ENCODE measurements at regions not wholly inside any gene's neighbourhood (a gene's known extent, or its start where the extent isn't known, plus 50 kb on each side); places are given as distances from the start of the nearest gene placed in this dataset.

- Histone ChIP-seq H3K23ac (ENCODE audit: low read depth, low read length) (no peak overlapping the region), H2BK20ac (ENCODE audit: low read depth, low read length) (no peak overlapping the region), H3K56ac (ENCODE audit: extremely low read depth, insufficient read depth, low read length) (no peak overlapping the region), H4K91ac (ENCODE audit: insufficient read depth, low read depth, low read length) (no peak overlapping the region), H3K27ac (ENCODE audit: insufficient read depth, low read length) (no peak overlapping the region), H3K14ac (replicated peaks; ENCODE audit: low read depth, low read length) (no peak overlapping the region), H2AFZ (replicated peaks; ENCODE audit: low read length, poor library complexity) (no peak overlapping the region), H3K27me3 (ENCODE audit: control insufficient read depth, insufficient read depth, low read length) (peaks cover 24% of the 10 kb centered on the region), H3K18ac (ENCODE audit: low read depth, low read length) (no peak overlapping the region), H3K36me3 (ENCODE audit: control insufficient read depth, insufficient read depth, low read length) (no peaks in the 10 kb centered on the region), H4K8ac (ENCODE audit: low read depth in 2 of 2, low read length in 2 of 2) (no peak overlapping the region), H2BK15ac (ENCODE audit: low read depth, low read length) (no peak overlapping the region), H3K4me3 (ENCODE audit: insufficient read depth, low read depth, low read length) (no peak overlapping the region), H3K9me1 (ENCODE audit: insufficient read depth, low read length) (no peaks in the 10 kb centered on the region; the same call in 1 of the 2 replicates), H2AK5ac (ENCODE audit: low read depth, low read length) (no peak overlapping the region), H2AK9ac (replicated peaks; ENCODE audit: low read depth, low read length, poor library complexity) (no peak overlapping the region), H3K9ac (ENCODE audit: low read depth, low read length) (no peak overlapping the region), H4K20me1 (ENCODE audit: insufficient read depth, low read length) (no peaks in the 10 kb centered on the region), H2BK5ac (ENCODE audit: low read depth, low read length, poor library complexity, severe bottlenecking) (no peak overlapping the region), H3K4me1 (ENCODE audit: control insufficient read depth, insufficient read depth, low read length) (no peaks in the 10 kb centered on the region), H2BK120ac (ENCODE audit: low read depth, low read length) (no peak overlapping the region), H4K5ac (ENCODE audit: low read depth, low read length) (no peak overlapping the region), H3K4me2 (ENCODE audit: low read depth, low read length) (no peak overlapping the region), H3K9me3 (ENCODE audit: control insufficient read depth, insufficient read depth, low read length) (no peaks in the 10 kb centered on the region; the same call in 1 of the 2 replicates), H3K79me1 (ENCODE audit: low read depth in 1 of 2, low read length in 2 of 2) (no peaks in the 10 kb centered on the region), H3K4ac (ENCODE audit: low read depth, low read length) (no peak overlapping the region)
- ATAC-seq (ENCODE audit: low read depth) = no peak
- dilution Hi-C loops (cut with HindIII; ENCODE audit: low sequenced_read_pairs, unreplicated experiment) = no loop called here
- ChIA-PET CTCF (no interaction called here), POLR2A (ENCODE audit: unreplicated experiment) (no interaction called here)
- in situ Hi-C loops (cut with MboI; ENCODE audit: low sequenced_read_pairs) = no loop called here
- intact Hi-C loops (cut with micrococcal nuclease) = no loop called here
- no peak for DNase-seq
- BruUV-seq (replicated peaks) = no TSS peak
- TF ChIP-seq MAZ (IDR thresholded peaks at IDR 0.05; ENCODE audit: borderline replicate concordance, low read depth, low read length) (no peak), RFX5 (IDR thresholded peaks at IDR 0.05; ENCODE audit: low read depth, low read length) (no peak), MXI1 (IDR thresholded peaks at IDR 0.05; ENCODE audit: borderline replicate concordance, low read depth, low read length) (no peak), BHLHE40 (IDR thresholded peaks at IDR 0.05; ENCODE audit: low read depth, low read length) (no peak)
- 100% methylated on average over 1 of the region's 6 CpGs; no CpG with 5 or more reads in 1 of the 2 experiments for WGBS, 2 experiments (ENCODE audit: extremely low coverage in 2 of 2, insufficient read length in 1 of 2)
These were observed 203.4 kb upstream of the NAV2 start for GRCh38 chr11:19509215-19509614.
